ENCODE measurements at regions not wholly inside any gene's neighbourhood (a gene's known extent, or its start where the extent isn't known, plus 50 kb on each side); places are given as distances from the start of the nearest gene placed in this dataset.

- TF ChIP-seq CTCF (IDR thresholded peaks at IDR 0.05; ENCODE audit: borderline replicate concordance, insufficient read depth, low read depth, low read length) = no peak
Measured at GRCh38 chr5:56580864-56581263, 234.5 kb upstream of the MAP3K1 start.

GRCh38 chr5:56575821-56576220, 239.5 kb upstream of the MAP3K1 start:
- TF ChIP-seq CTCF (IDR thresholded peaks at IDR 0.05; ENCODE audit: borderline replicate concordance, insufficient read depth, low read depth, low read length) = no peak

More at GRCh38 chr5:56580864-56581263, 234.5 kb upstream of the MAP3K1 start:
- no peak overlapping the region for H3K4me3 ChIP-seq (ENCODE audit: low read depth, low read length)

GRCh38 chr5:56574778-56575177, 240.6 kb upstream of the MAP3K1 start:
- no peak overlapping the region for H3K4me3 ChIP-seq (ENCODE audit: low read depth, low read length)
- no peak for TF ChIP-seq CTCF (IDR thresholded peaks at IDR 0.05; ENCODE audit: borderline replicate concordance, insufficient read depth, low read depth, low read length)

More at GRCh38 chr5:56575821-56576220, 239.5 kb upstream of the MAP3K1 start:
- no peak overlapping the region for H3K4me3 ChIP-seq (ENCODE audit: low read depth, low read length)

GRCh38 chr5:56569566-56569965, 245.8 kb upstream of the MAP3K1 start:
- H3K4me3 ChIP-seq (ENCODE audit: low read depth, low read length) = no peak overlapping the region
- no peak for TF ChIP-seq CTCF (IDR thresholded peaks at IDR 0.05; ENCODE audit: borderline replicate concordance, insufficient read depth, low read depth, low read length)

- TF ChIP-seq CTCF (IDR thresholded peaks at IDR 0.05; ENCODE audit: borderline replicate concordance, insufficient read depth, low read depth, low read length) = no peak
Measured at GRCh38 chr5:56569076-56569475, 246.3 kb upstream of the MAP3K1 start.

GRCh38 chr5:56567278-56567677, 248.1 kb upstream of the MAP3K1 start:
- no peak for TF ChIP-seq CTCF (IDR thresholded peaks at IDR 0.05; ENCODE audit: borderline replicate concordance, insufficient read depth, low read depth, low read length)

More at GRCh38 chr5:56569076-56569475, 246.3 kb upstream of the MAP3K1 start:
- H3K4me3 ChIP-seq (ENCODE audit: low read depth, low read length) = no peak overlapping the region

GRCh38 chr5:56566374-56567249, 248.7 kb upstream of the MAP3K1 start:
- no peak overlapping the region for H3K4me3 ChIP-seq (ENCODE audit: low read depth, low read length)
- no peak for TF ChIP-seq CTCF (IDR thresholded peaks at IDR 0.05; ENCODE audit: borderline replicate concordance, insufficient read depth, low read depth, low read length)

More at GRCh38 chr5:56567278-56567677, 248.1 kb upstream of the MAP3K1 start:
- no peak overlapping the region for H3K4me3 ChIP-seq (ENCODE audit: low read depth, low read length)

Measured in GM12875 (cell line).